HUES6 (cell line): ENCODE measurements at regions not wholly inside any gene's neighbourhood (a gene's known extent, or its start where the extent isn't known, plus 50 kb on each side); places are given as distances from the start of the nearest gene placed in this dataset.

Experiments used
- H3K27ac ChIP-seq: 2 replicates; pipeline ENCODE4 v1.7.0; 2013; ENCODE audit warnings: low read depth, mild to moderate bottlenecking, low read length, inconsistent platforms
- H3K27me3 ChIP-seq: 2 replicates; pipeline ENCODE4 v1.6.1; 2013; ENCODE audit warnings: low read length; ENCODE audit not compliant: control insufficient read depth, insufficient read depth
- H3K36me3 ChIP-seq: 2 replicates; pipeline ENCODE4 v1.6.1; 2013; ENCODE audit warnings: low read length; ENCODE audit not compliant: control insufficient read depth, insufficient read depth
- H3K4me1 ChIP-seq: 2 replicates; pipeline ENCODE4 v1.6.1; 2013; ENCODE audit warnings: low read length; ENCODE audit not compliant: control insufficient read depth, insufficient read depth
- H3K4me3 ChIP-seq: 2 replicates; pipeline ENCODE4 v1.5.1; 2013; ENCODE audit warnings: low read depth, low read length
- H3K9ac ChIP-seq: one replicate; pipeline ENCODE4 v1.6.1; 2013; ENCODE audit warnings: mild to moderate bottlenecking, low read length
- H3K9me3 ChIP-seq: 2 replicates; pipeline ENCODE4 v1.6.1; 2013; ENCODE audit warnings: low read depth, low read length; ENCODE audit not compliant: control insufficient read depth, insufficient read depth

- H3K27ac ChIP-seq = no peak overlapping the region
- H3K27me3 ChIP-seq = no peaks in the 10 kb centered on the region
- no peaks in the 10 kb centered on the region for H3K36me3 ChIP-seq
- H3K4me3 ChIP-seq = no peak overlapping the region
- H3K4me1 ChIP-seq = no peaks in the 10 kb centered on the region
- no peak overlapping the region for H3K9ac ChIP-seq
- no peaks in the 10 kb centered on the region for H3K9me3 ChIP-seq
Observed at GRCh38 chr6:92289831-92290230, 1129.5 kb downstream of the EPHA7 start.

- Histone ChIP-seq H3K27ac (no peak overlapping the region), H3K36me3 (no peaks in the 10 kb centered on the region), H3K27me3 (no peaks in the 10 kb centered on the region), H3K9ac (no peak overlapping the region), H3K4me3 (no peak overlapping the region), H3K9me3 (no peaks in the 10 kb centered on the region), H3K4me1 (peaks cover 5% of the 10 kb centered on the region; the same call in 1 of the 2 replicates)
Observed at GRCh38 chr6:92281571-92282076, 1137.7 kb downstream of the EPHA7 start.

GRCh38 chr6:92275150-92275549 is 1144.2 kb downstream of the EPHA7 start:
- no peak overlapping the region for H3K9ac ChIP-seq
- H3K9me3 ChIP-seq = no peaks in the 10 kb centered on the region
- H3K36me3 ChIP-seq = no peaks in the 10 kb centered on the region
- H3K27ac ChIP-seq = no peak overlapping the region
- H3K4me1 ChIP-seq = no peaks in the 10 kb centered on the region
- H3K27me3 ChIP-seq = no peaks in the 10 kb centered on the region
- H3K4me3 ChIP-seq = no peak overlapping the region

GRCh38 chr6:92274588-92274987 is 1144.8 kb downstream of the EPHA7 start:
- Histone ChIP-seq H3K9me3 (no peaks in the 10 kb centered on the region), H3K27me3 (no peaks in the 10 kb centered on the region), H3K27ac (no peak overlapping the region), H3K4me1 (no peaks in the 10 kb centered on the region), H3K36me3 (no peaks in the 10 kb centered on the region), H3K9ac (no peak overlapping the region), H3K4me3 (no peak overlapping the region)

- no peak overlapping the region for H3K4me3 ChIP-seq
- no peak overlapping the region for H3K9ac ChIP-seq
- H3K4me1 ChIP-seq = no peaks in the 10 kb centered on the region
- no peaks in the 10 kb centered on the region for H3K9me3 ChIP-seq
- H3K27ac ChIP-seq = no peak overlapping the region
- no peaks in the 10 kb centered on the region for H3K36me3 ChIP-seq
- no peaks in the 10 kb centered on the region for H3K27me3 ChIP-seq
Observed at GRCh38 chr6:92273694-92274093, 1145.7 kb downstream of the EPHA7 start.

- H3K9me3 ChIP-seq = no peaks in the 10 kb centered on the region
- no peak overlapping the region for H3K27ac ChIP-seq
- H3K4me1 ChIP-seq = no peaks in the 10 kb centered on the region
- H3K9ac ChIP-seq = no peak overlapping the region
- H3K4me3 ChIP-seq = no peak overlapping the region
- no peaks in the 10 kb centered on the region for H3K36me3 ChIP-seq
- no peaks in the 10 kb centered on the region for H3K27me3 ChIP-seq
Observed at GRCh38 chr6:92271091-92271490, 1148.3 kb downstream of the EPHA7 start.

- Histone ChIP-seq H3K27me3 (no peaks in the 10 kb centered on the region), H3K36me3 (no peaks in the 10 kb centered on the region), H3K27ac (no peak overlapping the region), H3K4me3 (no peak overlapping the region), H3K9me3 (no peaks in the 10 kb centered on the region), H3K4me1 (no peaks in the 10 kb centered on the region), H3K9ac (no peak overlapping the region)
Observed at GRCh38 chr6:92270365-92270764, 1149.0 kb downstream of the EPHA7 start.

GRCh38 chr6:92267335-92267734 is 1152.0 kb downstream of the EPHA7 start:
- Histone ChIP-seq H3K36me3 (no peaks in the 10 kb centered on the region), H3K27me3 (no peaks in the 10 kb centered on the region), H3K4me3 (no peak overlapping the region), H3K4me1 (no peaks in the 10 kb centered on the region), H3K9me3 (no peaks in the 10 kb centered on the region), H3K9ac (no peak overlapping the region), H3K27ac (no peak overlapping the region)

GRCh38 chr6:92263864-92264263 is 1155.5 kb downstream of the EPHA7 start:
- H3K4me1 ChIP-seq = no peaks in the 10 kb centered on the region
- no peaks in the 10 kb centered on the region for H3K9me3 ChIP-seq
- H3K9ac ChIP-seq = no peak overlapping the region
- no peaks in the 10 kb centered on the region for H3K36me3 ChIP-seq
- H3K27ac ChIP-seq = no peak overlapping the region
- no peaks in the 10 kb centered on the region for H3K27me3 ChIP-seq
- H3K4me3 ChIP-seq = no peak overlapping the region

- Histone ChIP-seq H3K4me3 (no peak overlapping the region), H3K9me3 (no peaks in the 10 kb centered on the region), H3K36me3 (no peaks in the 10 kb centered on the region), H3K9ac (no peak overlapping the region), H3K27me3 (no peaks in the 10 kb centered on the region), H3K27ac (no peak overlapping the region), H3K4me1 (no peaks in the 10 kb centered on the region)
Observed at GRCh38 chr6:92259171-92259570, 1160.2 kb downstream of the EPHA7 start.

- Histone ChIP-seq H3K9me3 (no peaks in the 10 kb centered on the region), H3K4me3 (no peak overlapping the region)
Observed at GRCh38 chr6:92243315-92243714, 1176.0 kb downstream of the EPHA7 start.

GRCh38 chr6:92231171-92231701 is 1188.1 kb downstream of the EPHA7 start:
- no peaks in the 10 kb centered on the region for H3K36me3 ChIP-seq
- H3K9me3 ChIP-seq = no peaks in the 10 kb centered on the region
- H3K4me3 ChIP-seq = no peak overlapping the region
- no peak overlapping the region for H3K27ac ChIP-seq
- H3K9ac ChIP-seq = no peak overlapping the region
- no peaks in the 10 kb centered on the region for H3K4me1 ChIP-seq
- H3K27me3 ChIP-seq = no peaks in the 10 kb centered on the region

More at GRCh38 chr6:92243315-92243714, 1176.0 kb downstream of the EPHA7 start:
- Histone ChIP-seq H3K4me1 (no peaks in the 10 kb centered on the region), H3K36me3 (no peaks in the 10 kb centered on the region), H3K27ac (no peak overlapping the region), H3K27me3 (no peaks in the 10 kb centered on the region), H3K9ac (no peak overlapping the region)
